ENCODE measurements at regions not wholly inside any gene's neighbourhood (a gene's known extent, or its start where the extent isn't known, plus 50 kb on each side); places are given as distances from the start of the nearest gene placed in this dataset.

DNA sequence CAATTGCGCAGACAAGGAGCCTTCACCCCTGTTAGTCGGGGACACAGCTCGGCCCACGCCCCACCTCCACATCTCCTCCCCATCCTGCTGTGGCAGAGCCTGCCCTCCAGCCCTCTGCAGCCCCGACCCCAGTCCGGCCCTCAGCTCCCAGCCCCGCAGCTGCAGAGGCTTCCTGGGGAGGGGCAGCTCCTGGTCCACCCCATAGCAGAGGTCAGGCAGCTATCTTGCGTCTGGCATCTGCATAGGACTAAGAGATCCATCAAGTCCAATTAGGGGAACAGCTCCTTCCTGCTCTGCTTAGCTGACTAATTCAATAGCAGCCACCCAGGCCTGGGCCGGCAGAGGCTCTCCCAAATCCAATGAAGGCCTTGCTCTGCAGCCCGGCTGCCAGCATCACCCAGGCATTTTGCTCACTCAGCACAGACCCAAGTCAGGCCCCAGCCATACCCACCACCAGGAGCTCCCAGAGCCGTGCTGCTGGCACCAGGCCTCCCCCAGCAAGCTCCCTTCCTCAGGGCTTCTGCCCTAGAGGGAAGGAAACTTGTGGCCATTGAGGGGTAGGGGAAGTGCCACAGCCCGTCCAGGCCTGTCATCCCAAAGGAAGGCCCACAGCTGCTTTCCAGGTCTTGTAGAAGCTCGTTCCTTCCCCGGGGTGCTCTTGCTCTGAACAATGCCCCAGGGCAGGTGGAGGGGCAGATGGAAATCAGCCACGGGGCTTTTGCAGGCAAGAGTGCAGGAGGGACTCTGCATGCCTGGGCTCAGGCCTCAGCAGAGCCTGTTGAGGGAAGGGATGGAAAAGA is 106.2 kb upstream of the RET start:
- DNase-seq (ENCODE audit: low read depth in 2 of 2, low spot score in 1 of 2), result no peak

- DNase-seq (ENCODE audit: low read depth in 2 of 2, low spot score in 1 of 2), result no peak
Observed at GRCh38 chr10:42971251-42971599, 105.6 kb upstream of the RET start.

GRCh38 chr10:42972946-42973345 is 103.9 kb upstream of the RET start:
- DNase-seq (ENCODE audit: low read depth in 2 of 2, low spot score in 1 of 2), result no peak

DNA sequence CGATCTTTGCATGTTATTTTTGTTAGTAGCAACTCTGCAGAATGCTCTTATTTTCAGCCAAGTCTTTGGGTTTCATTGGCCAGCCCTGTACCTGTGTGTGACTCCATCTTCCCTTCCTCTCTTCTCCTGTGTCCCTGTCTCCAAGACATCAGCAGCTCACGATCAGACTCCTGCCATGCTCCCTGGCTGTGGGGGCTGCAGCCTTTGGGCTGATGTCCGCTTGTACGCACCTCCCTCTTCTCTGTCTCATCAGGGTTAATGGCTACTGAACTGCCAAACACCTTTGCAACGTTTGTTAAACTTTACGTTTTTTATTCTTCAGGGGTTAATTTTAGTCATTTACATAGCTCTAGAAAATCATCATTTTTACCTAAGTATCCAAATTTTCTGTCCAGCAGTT is 103.5 kb upstream of the RET start:
- no peak for DNase-seq (ENCODE audit: low read depth in 2 of 2, low spot score in 1 of 2)

DNA sequence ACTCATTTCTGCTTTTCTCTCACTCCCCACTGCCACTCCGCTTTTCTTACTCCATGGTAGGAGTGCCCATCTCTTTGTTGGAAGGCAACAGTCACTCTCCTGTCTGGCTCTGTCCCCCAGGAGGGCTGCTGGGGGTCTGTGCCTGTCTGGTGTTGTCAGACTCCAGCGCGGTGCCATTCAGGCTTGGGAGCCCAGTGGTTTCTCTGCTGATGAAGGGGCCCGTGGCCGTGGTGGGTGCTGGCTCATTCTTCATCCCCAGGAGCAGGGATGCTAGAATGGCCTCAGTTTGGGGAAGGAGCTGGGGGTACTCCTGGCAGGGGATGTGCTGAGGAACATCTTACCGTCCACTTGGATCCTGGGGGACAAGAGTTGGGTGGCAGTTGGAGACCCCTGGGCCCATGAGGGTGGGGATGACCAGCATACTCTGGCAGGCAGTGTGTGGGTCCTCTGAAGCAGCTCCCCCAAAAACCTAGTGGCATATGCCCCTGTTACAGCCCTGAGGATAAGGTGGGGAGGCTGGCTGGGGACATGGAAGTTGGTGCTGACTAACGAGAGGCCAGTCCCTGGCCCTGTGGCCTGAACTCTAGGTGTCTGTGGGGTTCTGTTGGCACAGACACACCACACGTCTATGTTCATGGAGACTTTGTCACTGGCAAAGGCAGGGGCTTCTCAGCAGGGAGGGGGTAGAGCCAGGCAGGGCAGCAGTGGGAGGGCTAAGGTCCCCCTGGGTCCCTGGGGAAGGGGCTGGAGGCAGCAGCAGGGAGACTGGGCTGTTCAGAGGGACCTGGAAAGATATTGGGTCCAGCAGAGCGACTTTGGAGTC is 102.8 kb upstream of the RET start:
- DNase-seq (ENCODE audit: low read depth in 2 of 2, low spot score in 1 of 2), result no peak

GRCh38 chr10:42974693-42975002 is 102.2 kb upstream of the RET start:
- DNase-seq (ENCODE audit: low read depth in 2 of 2, low spot score in 1 of 2), result no peak

DNA sequence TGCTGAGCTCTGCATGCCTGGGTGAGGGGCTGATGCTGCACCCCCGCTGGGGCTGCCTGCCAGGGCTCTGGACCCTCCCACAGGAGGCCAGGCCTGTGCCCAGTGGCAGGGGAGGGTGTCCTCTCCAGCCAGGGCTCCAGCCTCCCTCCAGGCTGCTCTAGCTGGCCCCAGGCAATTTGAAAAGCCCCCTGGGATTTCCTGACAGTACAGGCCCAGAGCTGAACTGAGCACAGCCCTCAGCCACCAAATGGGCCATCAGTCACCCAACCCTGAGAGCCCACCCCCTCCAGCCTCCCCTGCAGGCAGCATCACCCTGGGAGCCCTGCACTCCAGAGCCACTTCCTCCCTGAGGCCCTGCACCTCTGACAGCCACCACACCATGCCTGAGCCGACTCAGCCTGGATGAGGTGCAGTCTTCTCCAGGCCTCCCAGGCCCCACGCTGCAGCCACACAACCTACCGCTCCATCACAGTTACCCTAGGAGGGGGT is 101.8 kb upstream of the RET start:
- no peak for DNase-seq (ENCODE audit: low read depth in 2 of 2, low spot score in 1 of 2)

DNA sequence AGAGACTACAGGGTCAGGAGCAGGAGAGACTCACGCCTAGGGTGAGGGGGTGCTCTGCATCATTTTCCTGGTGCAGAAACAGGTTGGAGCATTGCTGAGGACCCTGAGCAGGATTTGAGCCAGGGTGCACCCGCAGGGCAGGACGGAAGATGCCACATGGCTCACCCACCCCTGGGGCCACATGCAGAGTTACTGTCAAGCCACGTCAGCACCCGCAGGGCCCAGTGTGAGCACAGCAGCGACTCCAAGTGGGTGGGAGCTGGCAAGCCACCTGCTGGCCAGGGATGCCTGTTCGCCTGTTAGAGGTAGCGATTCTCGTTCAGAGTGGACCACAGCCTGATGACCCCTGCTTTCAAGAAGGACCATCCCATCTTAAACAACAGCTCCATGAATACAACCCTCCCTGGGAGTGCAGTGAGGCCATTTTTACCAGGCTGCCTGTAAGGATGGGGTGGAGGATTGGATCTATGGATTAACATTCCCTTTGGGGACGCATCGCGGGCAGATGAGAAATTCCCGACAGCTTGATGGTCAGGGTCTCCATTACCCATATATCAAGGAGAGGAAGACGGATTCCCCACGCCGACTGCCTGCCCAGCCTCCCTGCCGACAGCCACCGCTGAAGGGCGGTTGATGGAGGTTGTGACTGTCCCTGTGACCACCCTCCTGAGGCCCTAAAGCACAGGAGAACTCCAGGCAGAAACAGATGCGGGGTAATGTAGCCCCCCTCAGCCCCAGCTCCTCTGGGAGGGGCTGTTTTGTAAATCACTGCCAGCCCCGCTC is 101.1 kb upstream of the RET start:
- DNase-seq (ENCODE audit: low read depth in 2 of 2, low spot score in 1 of 2), result no peak

DNA sequence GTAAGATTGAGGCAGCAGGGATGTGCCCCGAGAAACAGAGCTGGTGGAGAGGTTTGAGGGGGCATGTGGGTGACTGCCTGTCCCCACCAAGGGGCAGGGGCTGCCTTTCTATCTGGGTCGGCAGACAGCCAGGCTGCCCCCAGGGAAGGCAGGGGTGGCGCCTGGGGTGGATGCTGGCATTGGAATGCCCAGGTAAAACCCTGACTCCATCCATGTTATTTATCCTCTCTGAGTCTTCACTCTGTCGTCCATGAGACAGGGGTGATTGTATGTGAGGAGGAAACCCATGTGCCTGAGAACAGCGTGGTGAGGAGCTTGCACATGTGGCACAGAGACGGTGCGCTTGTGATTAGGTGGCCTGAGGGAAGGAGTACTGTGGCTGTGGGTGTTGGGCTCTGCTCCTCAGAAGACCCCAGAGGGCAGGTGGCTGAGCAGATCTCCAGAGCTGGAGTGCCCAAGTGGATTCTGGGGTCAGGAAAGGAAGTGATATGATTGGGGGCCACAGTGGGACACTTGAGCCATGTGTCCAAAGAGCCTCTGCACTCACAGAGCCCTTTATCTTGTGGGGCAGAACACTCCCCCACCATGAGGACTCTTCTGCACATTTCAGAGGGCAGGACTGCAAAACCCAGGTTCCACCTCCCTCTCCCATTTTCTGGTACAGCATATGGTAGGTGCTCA is 100.4 kb upstream of the RET start:
- no peak for DNase-seq (ENCODE audit: low read depth in 2 of 2, low spot score in 1 of 2)

DNA sequence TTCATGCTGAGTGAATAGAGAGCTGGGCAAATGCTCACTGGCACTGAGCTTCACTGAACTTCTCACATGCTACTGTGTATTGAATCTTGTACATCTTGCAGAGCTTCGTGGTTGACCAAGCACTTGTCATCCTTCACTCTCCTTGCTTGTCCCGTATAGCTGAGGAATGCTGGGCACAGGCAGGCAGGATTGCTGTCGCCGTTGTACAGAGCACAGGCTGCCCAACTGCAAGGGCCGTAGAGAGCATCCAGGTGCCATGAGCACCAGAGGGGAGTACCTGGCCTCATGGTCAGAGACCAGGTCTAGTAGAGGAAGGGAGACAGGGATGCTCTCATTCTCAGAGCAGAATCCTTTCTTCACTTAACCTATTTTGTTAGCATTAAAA is 99.8 kb upstream of the RET start:
- no peak for DNase-seq (ENCODE audit: low read depth in 2 of 2, low spot score in 1 of 2)

DNA sequence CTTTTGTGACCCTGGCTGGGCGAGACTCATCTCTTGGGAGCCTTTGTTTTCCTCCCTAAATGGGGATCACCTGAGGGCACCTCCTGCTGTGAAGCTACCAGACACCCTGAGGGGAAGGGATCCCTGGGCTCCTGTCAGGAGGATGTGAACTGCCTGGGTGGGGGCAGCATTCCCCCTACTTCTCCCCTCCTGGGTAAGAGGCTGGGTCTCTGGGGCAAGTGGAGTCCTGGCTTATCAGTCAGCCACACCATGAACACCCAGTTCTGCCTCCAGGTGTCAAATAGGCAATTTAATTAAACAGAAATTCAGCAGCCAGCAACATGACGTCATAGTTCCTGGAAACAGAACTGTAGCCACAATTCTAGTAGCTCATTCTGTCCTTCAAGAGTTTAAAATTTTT is 97.7 kb upstream of the RET start:
- no peak for DNase-seq (ENCODE audit: low read depth in 2 of 2, low spot score in 1 of 2)

DNA sequence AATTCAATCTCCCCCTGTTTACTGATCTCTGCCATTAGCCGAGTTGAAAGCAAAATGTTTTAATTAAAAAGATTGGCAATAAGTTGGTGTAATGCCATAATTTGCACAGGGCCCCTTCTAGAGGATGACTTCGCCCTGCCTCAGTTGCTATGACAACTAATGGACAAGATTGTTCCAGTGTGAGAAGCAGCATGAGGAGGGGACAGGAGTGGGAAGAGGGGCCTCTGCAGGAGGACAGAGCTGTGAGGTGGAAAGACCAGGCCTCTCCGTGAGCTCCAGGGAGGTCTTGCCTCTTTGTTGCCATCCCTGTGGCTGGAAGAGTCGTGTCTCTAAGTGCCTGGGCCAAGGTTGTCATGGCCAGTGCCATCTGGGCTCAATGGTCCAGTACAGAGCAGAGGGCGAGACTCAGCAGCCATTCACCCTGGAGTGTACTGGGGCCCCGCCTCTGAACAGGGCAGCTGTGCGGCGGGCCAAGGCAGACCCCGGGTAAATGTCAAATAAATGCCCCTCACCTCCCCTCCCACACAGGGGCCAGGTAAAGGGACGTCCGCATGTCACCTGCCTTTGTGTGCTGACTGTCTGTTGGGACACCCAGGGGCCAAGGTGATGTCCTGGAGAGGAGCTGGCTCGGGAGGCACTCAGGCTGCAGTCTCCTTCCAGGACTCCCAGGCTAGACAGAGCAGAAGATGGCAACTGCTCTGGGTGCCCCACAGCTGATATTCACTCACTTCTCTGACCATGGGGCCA is 97.0 kb upstream of the RET start:
- no peak for DNase-seq (ENCODE audit: low read depth in 2 of 2, low spot score in 1 of 2)

DNA sequence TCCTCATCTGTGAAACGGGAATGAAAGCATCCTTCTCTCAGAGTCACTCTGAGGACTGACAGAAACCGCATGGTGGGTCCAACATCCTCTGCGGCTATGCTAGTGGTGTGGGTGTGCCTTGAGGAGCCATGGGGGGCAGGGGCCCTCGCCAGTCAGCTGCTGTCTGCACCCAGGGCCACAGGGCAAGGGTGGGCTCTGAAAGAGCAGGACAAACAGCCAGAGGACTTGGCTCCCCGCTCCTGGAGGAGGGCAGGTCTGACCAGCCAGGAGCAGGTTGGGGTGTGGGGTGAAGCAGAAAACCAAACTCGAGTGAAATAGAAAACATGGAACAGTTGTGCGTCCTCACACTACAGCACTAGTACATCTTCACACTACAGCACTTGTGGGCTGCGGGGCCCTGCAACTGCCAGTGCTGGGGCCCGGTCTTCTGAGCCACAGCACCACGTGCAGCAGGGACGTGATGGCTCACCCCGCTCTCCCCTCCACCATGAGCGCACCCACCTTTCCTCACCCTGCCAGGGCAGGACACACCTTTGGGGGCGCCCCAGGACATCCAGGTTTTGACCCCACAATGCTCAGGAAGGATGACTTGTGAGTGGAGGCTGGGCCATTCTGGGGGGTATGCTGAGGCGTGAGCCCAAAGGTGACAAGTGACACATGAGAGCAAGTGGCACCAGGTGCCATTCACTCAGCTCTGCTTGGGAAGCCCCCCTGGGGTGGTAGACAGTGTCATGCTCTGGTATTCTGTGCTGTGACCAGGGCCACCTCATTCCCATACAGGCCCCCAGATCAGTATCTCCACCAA is 96.1 kb upstream of the RET start:
- no peak for DNase-seq (ENCODE audit: low read depth in 2 of 2, low spot score in 1 of 2)

GRCh38 chr10:42981358-42982236 is 95.3 kb upstream of the RET start:
- no peak for DNase-seq (ENCODE audit: low read depth in 2 of 2, low spot score in 1 of 2)

DNA sequence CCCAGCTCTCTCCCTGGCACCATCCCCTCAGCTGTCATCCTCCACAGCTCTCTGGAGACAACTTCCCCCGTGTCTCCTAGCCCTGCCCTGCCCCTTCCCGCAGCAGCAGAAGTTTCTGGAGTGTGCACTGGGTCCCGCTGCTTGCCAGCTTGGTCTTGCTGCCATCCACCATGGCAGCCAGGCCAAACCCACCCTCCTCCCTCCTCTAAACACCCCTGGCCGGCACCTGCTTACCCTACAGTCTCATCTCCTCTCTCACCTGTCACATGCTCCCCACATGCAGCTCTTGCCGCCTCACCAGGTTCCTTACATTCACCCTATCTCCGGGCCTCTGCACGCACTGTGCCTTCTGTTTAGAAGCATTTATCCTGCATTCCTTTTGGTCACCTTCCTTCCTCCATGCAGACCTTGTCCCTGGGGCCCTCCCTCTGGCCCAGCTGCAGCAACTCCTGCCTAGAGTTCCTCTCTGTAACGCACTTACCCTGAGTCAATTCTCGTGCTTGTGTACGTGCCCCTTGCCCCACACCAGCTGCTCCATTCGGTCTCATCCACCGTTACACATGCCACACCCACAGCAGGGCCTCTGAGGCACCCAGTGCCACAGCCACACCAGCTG is 93.9 kb upstream of the RET start:
- DNase-seq (ENCODE audit: low read depth in 2 of 2, low spot score in 1 of 2), result no peak

GRCh38 chr10:42983591-42983990 is 93.3 kb upstream of the RET start:
- DNase-seq (ENCODE audit: low read depth in 2 of 2, low spot score in 1 of 2), result no peak

DNA sequence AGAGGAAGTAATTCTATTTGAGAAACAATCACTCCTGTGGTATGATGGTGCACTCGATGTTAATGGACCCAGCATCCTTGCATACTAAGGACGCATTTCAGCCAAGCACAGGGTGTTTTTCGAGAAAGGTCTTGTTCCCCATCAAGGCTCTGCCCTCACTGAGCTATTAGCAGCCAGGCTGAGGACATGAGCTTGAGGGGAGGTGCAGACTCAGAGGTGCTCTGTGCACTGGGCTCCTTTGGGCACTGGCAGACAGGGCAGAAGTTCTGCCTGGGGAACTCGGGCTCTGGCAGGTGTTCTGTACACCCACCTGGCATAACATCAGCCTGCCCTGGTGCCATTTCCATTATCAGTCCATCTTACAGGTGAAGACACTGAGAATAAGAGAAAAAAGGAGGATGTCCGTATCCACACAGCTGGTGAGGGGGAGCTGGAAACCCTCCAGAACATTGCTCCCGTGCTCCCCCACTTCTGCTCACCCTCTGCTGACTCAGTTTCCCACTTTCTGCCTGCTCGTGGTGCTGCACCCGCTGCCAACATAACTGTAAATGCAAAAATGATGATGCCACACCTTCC is 92.7 kb upstream of the RET start:
- DNase-seq (ENCODE audit: low read depth in 2 of 2, low spot score in 1 of 2), result no peak

- no peak for DNase-seq (ENCODE audit: low read depth in 2 of 2, low spot score in 1 of 2)
Observed at GRCh38 chr10:42984761-42985325, 92.0 kb upstream of the RET start.
